ENCODE measurements at regions not wholly inside any gene's neighbourhood (a gene's known extent, or its start where the extent isn't known, plus 50 kb on each side); places are given as distances from the start of the nearest gene placed in this dataset.

DNA sequence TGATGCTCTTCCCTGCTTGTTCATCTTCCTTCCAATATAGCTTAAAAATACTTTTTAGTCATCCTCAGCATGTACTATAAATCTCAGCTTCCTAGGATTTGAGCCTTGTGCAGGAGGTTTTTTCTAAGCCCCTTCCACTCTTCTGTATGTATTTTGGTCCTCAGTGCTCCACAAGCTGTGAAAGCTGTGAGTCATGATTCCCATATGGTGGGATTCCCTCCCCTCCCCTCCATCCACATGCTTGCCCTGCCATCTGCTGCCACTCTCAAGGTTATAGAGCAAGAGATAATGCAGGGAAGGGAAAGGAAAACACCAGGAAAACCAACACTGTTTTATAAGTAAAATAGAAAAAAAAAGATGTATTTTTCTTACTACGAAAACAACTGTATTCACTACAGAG is 58.5 kb upstream of the AP1S2 start:
- TF ChIP-seq POLR2A (IDR thresholded peaks at IDR 0.05) = no peak
- TF ChIP-seq, protein P1, sequence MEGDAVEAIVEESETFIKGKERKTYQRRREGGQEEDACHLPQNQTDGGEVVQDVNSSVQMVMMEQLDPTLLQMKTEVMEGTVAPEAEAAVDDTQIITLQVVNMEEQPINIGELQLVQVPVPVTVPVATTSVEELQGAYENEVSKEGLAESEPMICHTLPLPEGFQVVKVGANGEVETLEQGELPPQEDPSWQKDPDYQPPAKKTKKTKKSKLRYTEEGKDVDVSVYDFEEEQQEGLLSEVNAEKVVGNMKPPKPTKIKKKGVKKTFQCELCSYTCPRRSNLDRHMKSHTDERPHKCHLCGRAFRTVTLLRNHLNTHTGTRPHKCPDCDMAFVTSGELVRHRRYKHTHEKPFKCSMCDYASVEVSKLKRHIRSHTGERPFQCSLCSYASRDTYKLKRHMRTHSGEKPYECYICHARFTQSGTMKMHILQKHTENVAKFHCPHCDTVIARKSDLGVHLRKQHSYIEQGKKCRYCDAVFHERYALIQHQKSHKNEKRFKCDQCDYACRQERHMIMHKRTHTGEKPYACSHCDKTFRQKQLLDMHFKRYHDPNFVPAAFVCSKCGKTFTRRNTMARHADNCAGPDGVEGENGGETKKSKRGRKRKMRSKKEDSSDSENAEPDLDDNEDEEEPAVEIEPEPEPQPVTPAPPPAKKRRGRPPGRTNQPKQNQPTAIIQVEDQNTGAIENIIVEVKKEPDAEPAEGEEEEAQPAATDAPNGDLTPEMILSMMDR (IDR thresholded peaks at IDR 0.05) = no peak

Measured in thyroid gland (tissue), 4 donors.